Activated CD4-positive, alpha-beta T cell treated with anti-CD3 and anti-CD28 coated beads for 36 hours (primary cell): ENCODE measurements at regions not wholly inside any gene's neighbourhood (a gene's known extent, or its start where the extent isn't known, plus 50 kb on each side); places are given as distances from the start of the nearest gene placed in this dataset.
A peak's percentile ranks its signal among the peaks of the same experiment; 100 is the strongest.

Source experiments
- ATAC-seq: fragments of 200-7000 bp; cut with Tn5 transposase; one replicate; pipeline ENCODE4 v1.10.0; 2021; ENCODE audit warnings: mild to moderate bottlenecking, moderate library complexity
- CTCF ChIA-PET: fragments of 350-600 bp; sonication (Branson Sonifier 250); formaldehyde crosslinking; loops from one replicate; lab custom pipeline; 2021; ENCODE audit warnings: antibody characterized with exemption; lab: Charles Lee
- POLR2A ChIA-PET: fragments of 350-600 bp; sonication (Branson Sonifier 250); formaldehyde crosslinking; loops from one replicate; lab custom pipeline; 2021; ENCODE audit warnings: antibody characterized with exemption, inconsistent platforms; lab: Charles Lee
- DNase-seq: peaks from one replicate; pipeline ENCODE4 v3.0.0-alpha.2; 2020
- H3K27ac Mint-ChIP-seq: one replicate; pipeline ENCODE4 v1.8.0; 2021; ENCODE audit warnings: mixed read lengths
- H3K27me3 Mint-ChIP-seq: one replicate; pipeline ENCODE4 v1.8.0; 2021; ENCODE audit warnings: mixed read lengths
- H3K36me3 Mint-ChIP-seq: one replicate; pipeline ENCODE4 v1.8.0; 2021; ENCODE audit warnings: low read depth, mixed read lengths
- H3K4me1 Mint-ChIP-seq: one replicate; pipeline ENCODE4 v1.8.0; 2021; ENCODE audit warnings: mixed read lengths
- H3K4me3 Mint-ChIP-seq: one replicate; pipeline ENCODE4 v1.8.0; 2021; ENCODE audit warnings: mild to moderate bottlenecking, moderate library complexity, mixed read lengths
- H3K9me3 Mint-ChIP-seq: one replicate; pipeline ENCODE4 v1.8.0; 2021; ENCODE audit warnings: low read depth, mixed read lengths
- intact Hi-C, 2 experiments: fragments of 100-400 bp; cut with DNase I in 1 of 2; cut with micrococcal nuclease in 1 of 2; formaldehyde crosslinking; loops; one replicate each; pipeline versions ENCODE4 v1.14.2 to v1.15.1; 2022 to 2024; cut with DNase I, micrococcal nuclease

GRCh38 chr3:15953841-15954240 lies 156.1 kb upstream of the ANKRD28 start:
- DNase-seq = no peak
- ChIA-PET CTCF (no interaction called here), POLR2A (no interaction called here)
- Mint-ChIP-seq H3K27ac (no peak overlapping the region), H3K4me3 (no peak overlapping the region), H3K36me3 (no peaks in the 10 kb centered on the region), H3K4me1 (no peaks in the 10 kb centered on the region), H3K9me3 (no peaks in the 10 kb centered on the region), H3K27me3 (peaks cover 2% of the 10 kb centered on the region)
- peak; percentile 60 for ATAC-seq
- intact Hi-C loops = loop anchor here in 1 of 2 experiments (10.0 kb wide), 1 partner anchor 319 kb away; no protein-coding TSS in a partner anchor

GRCh38 chr3:15955968-15956367 lies 158.2 kb upstream of the ANKRD28 start:
- Mint-ChIP-seq H3K27ac (no peak overlapping the region), H3K9me3 (no peaks in the 10 kb centered on the region), H3K4me1 (no peaks in the 10 kb centered on the region), H3K4me3 (no peak overlapping the region), H3K27me3 (no peaks in the 10 kb centered on the region), H3K36me3 (no peaks in the 10 kb centered on the region)
- ChIA-PET CTCF (interaction anchor here (0.9 to 1.0 kb wide), 2 partner anchors 8 to 222 kb away, joined by 3 to 4 read pairs; no protein-coding TSS in a partner anchor), POLR2A (no interaction called here)
- intact Hi-C loops = loop anchor here in 1 of 2 experiments (10.0 kb wide), 1 partner anchor 321 kb away; no protein-coding TSS in a partner anchor
- ATAC-seq = no peak
- no peak for DNase-seq

GRCh38 chr3:15958692-15959433 lies 161.1 kb upstream of the ANKRD28 start:
- Mint-ChIP-seq H3K4me3 (no peak overlapping the region), H3K4me1 (no peaks in the 10 kb centered on the region), H3K27ac (no peak overlapping the region), H3K9me3 (no peaks in the 10 kb centered on the region), H3K36me3 (no peaks in the 10 kb centered on the region), H3K27me3 (no peaks in the 10 kb centered on the region)
- no peak for ATAC-seq
- no peak for DNase-seq
- intact Hi-C loops = loop anchor here in 1 of 2 experiments (10.0 kb wide), 1 partner anchor 324 kb away; no protein-coding TSS in a partner anchor
- ChIA-PET CTCF (no interaction called here), POLR2A (no interaction called here)

- ChIA-PET POLR2A (no interaction called here), CTCF (no interaction called here)
- DNase-seq (no peak), ATAC-seq (no peak)
- Mint-ChIP-seq H3K27ac (no peak overlapping the region), H3K4me1 (no peaks in the 10 kb centered on the region), H3K4me3 (no peak overlapping the region), H3K9me3 (no peaks in the 10 kb centered on the region), H3K27me3 (no peaks in the 10 kb centered on the region), H3K36me3 (no peaks in the 10 kb centered on the region)
- intact Hi-C loops = loop anchor here in 1 of 2 experiments (10.0 kb wide), 1 partner anchor 325 kb away; no protein-coding TSS in a partner anchor
Measured at GRCh38 chr3:15959434-15959811, 161.6 kb upstream of the ANKRD28 start.

GRCh38 chr3:15964605-15965442 lies 167.0 kb upstream of the ANKRD28 start:
- Mint-ChIP-seq H3K9me3 (no peaks in the 10 kb centered on the region), H3K4me1 (no peaks in the 10 kb centered on the region), H3K27ac (no peak overlapping the region), H3K4me3 (no peak overlapping the region), H3K36me3 (no peaks in the 10 kb centered on the region), H3K27me3 (no peaks in the 10 kb centered on the region)
- ATAC-seq (no peak), DNase-seq (no peak)
- intact Hi-C loops = no loop called here
- POLR2A ChIA-PET = interaction anchor here (0.6 kb wide), 1 partner anchor 154 kb away, joined by 3 read pairs; no protein-coding TSS in a partner anchor
- CTCF ChIA-PET = interaction anchor here (0.8 to 1.1 kb wide), 2 partner anchors 9 to 284 kb away, joined by 3 to 4 read pairs; no protein-coding TSS in a partner anchor

- no peaks in the 10 kb centered on the region for H3K4me1 Mint-ChIP-seq
- no peaks in the 10 kb centered on the region for H3K36me3 Mint-ChIP-seq
- no peaks in the 10 kb centered on the region for H3K9me3 Mint-ChIP-seq
- H3K27ac Mint-ChIP-seq = no peak overlapping the region
- intact Hi-C loops = no loop called here
- CTCF ChIA-PET = no interaction called here
- POLR2A ChIA-PET = no interaction called here
- no peak for DNase-seq
- H3K27me3 Mint-ChIP-seq = no peaks in the 10 kb centered on the region
- no peak overlapping the region for H3K4me3 Mint-ChIP-seq
- no peak for ATAC-seq
Measured at GRCh38 chr3:15967577-15967976, 169.8 kb upstream of the ANKRD28 start.

- Mint-ChIP-seq H3K4me1 (no peaks in the 10 kb centered on the region), H3K36me3 (no peaks in the 10 kb centered on the region), H3K27ac (no peak overlapping the region), H3K27me3 (no peaks in the 10 kb centered on the region), H3K9me3 (no peaks in the 10 kb centered on the region), H3K4me3 (no peak overlapping the region)
- ChIA-PET CTCF (no interaction called here), POLR2A (no interaction called here)
- ATAC-seq = no peak
- intact Hi-C loops = no loop called here
- DNase-seq = no peak
Measured at GRCh38 chr3:15969874-15970640, 172.3 kb upstream of the ANKRD28 start.

GRCh38 chr3:15973414-15973813 lies 175.6 kb upstream of the ANKRD28 start:
- POLR2A ChIA-PET = no interaction called here
- DNase-seq (no peak), ATAC-seq (no peak)
- H3K4me3 Mint-ChIP-seq = no peak overlapping the region
- H3K27me3 Mint-ChIP-seq = no peaks in the 10 kb centered on the region
- intact Hi-C loops = no loop called here
- no peaks in the 10 kb centered on the region for H3K4me1 Mint-ChIP-seq
- H3K9me3 Mint-ChIP-seq = no peaks in the 10 kb centered on the region
- no peak overlapping the region for H3K27ac Mint-ChIP-seq
- CTCF ChIA-PET = interaction anchor here (0.7 kb wide), 1 partner anchor 154 kb away, joined by 3 read pairs; no protein-coding TSS in a partner anchor
- H3K36me3 Mint-ChIP-seq = no peaks in the 10 kb centered on the region

GRCh38 chr3:15973940-15974339 lies 176.2 kb upstream of the ANKRD28 start:
- no peaks in the 10 kb centered on the region for H3K4me1 Mint-ChIP-seq
- ChIA-PET POLR2A (no interaction called here), CTCF (no interaction called here)
- no peaks in the 10 kb centered on the region for H3K36me3 Mint-ChIP-seq
- no peak overlapping the region for H3K27ac Mint-ChIP-seq
- no peak overlapping the region for H3K4me3 Mint-ChIP-seq
- no peaks in the 10 kb centered on the region for H3K9me3 Mint-ChIP-seq
- DNase-seq (no peak), ATAC-seq (no peak)
- no peaks in the 10 kb centered on the region for H3K27me3 Mint-ChIP-seq
- intact Hi-C loops = no loop called here

- no peaks in the 10 kb centered on the region for H3K9me3 Mint-ChIP-seq
- CTCF ChIA-PET = interaction anchor here (0.7 kb wide), 1 partner anchor 290 kb away, joined by 3 read pairs; the partner anchor contains the start of genes DPH3 and OXNAD1
- DNase-seq = peak; percentile 21
- H3K27ac Mint-ChIP-seq = no peak overlapping the region
- no peaks in the 10 kb centered on the region for H3K27me3 Mint-ChIP-seq
- no peaks in the 10 kb centered on the region for H3K36me3 Mint-ChIP-seq
- H3K4me3 Mint-ChIP-seq = no peak overlapping the region
- H3K4me1 Mint-ChIP-seq = no peaks in the 10 kb centered on the region
- POLR2A ChIA-PET = no interaction called here
- no peak for ATAC-seq
- intact Hi-C loops = no loop called here
Measured at GRCh38 chr3:15974647-15975046, 176.9 kb upstream of the ANKRD28 start.

- POLR2A ChIA-PET = no interaction called here
- Mint-ChIP-seq H3K4me1 (no peaks in the 10 kb centered on the region), H3K27ac (no peak overlapping the region), H3K27me3 (no peaks in the 10 kb centered on the region), H3K9me3 (no peaks in the 10 kb centered on the region), H3K36me3 (no peaks in the 10 kb centered on the region), H3K4me3 (no peak overlapping the region)
- intact Hi-C loops = no loop called here
- ATAC-seq (no peak), DNase-seq (no peak)
- CTCF ChIA-PET = no interaction called here
Measured at GRCh38 chr3:15976524-15976923, 178.7 kb upstream of the ANKRD28 start.
